ENCODE measurements at regions not wholly inside any gene's neighbourhood (a gene's known extent, or its start where the extent isn't known, plus 50 kb on each side); places are given as distances from the start of the nearest gene placed in this dataset.
"Not testable (repeated sequence)": the region's sequence is repeated elsewhere in the genome, so short reads cannot be mapped to it uniquely, and the experiment has no call there.

- no peak for DNase-seq (ENCODE audit: low read depth)
These were observed 57.3 kb upstream of the HABP2 start for GRCh38 chr10:113495553-113495952.

DNA sequence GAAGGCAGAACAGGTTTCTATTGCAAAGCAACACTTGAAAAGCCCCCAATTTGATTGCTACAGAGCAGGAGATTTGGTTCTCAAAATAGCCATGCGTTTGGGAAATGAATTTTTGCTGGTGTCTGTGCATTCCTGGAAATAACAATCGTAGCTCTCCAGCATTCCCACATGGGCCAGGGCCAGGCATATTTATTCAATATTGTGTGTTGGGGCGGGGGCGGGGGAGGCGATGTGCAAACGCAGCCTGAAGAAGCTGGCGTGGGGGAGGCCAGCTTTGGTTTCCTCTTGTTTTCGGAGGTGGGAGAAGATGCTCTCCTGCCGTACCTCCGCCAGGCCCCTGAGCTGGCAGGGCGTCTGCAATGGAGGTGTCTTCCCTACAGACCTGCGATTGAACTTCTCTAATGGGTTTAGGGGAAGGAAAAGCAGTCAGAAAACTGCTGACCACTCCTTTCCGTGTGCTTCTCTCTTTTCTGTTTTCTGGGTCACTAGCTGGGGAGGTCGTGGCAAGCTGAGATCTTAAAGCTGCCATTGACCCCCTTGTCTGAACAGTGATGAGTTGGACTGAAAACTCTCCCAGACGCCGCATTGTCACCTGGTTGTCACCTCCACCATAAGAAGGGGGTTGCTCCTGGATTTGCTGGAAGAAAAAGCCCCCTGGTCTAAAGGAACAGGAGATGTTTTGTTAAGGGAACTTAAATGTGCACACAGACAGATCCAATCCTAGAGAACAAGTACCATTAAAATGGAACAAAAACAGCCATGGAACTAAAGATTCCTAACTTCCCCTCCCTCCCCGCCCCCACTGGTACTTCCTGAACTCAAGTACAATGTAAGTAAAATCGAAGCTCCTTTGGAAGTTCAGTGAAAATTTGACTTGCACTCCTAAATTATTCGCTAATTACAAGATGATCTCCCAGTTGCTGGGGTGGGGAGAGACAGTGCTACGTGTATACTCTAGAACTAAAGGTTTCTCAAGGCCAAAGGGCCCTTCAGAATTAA, 56.4 kb upstream of the HABP2 start:
- DNase-seq (ENCODE audit: low read depth) = no peak

GRCh38 chr10:113497198-113497597, 55.7 kb upstream of the HABP2 start:
- no peak for DNase-seq (ENCODE audit: low read depth)

DNA sequence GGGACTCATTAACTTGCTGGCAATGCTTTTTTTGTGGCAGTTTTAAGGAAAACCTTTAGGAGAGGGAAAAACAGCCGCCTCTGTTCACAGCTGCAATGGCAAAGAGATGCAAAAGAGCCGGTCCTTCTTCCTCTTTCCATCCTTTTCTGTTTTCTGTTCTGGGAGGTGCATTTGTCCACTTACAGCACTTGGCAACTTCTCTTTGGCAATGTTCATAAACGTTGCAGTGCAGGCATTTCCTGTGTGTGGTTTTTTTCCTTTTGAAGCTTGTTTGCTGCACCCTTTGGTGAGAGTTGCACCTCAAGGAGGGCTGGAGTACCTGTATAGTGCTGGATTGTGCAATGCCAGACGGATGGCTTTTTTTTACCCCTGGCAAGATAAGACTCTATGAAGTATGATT, 53.9 kb upstream of the HABP2 start:
- no peak for DNase-seq (ENCODE audit: low read depth)

- DNase-seq (ENCODE audit: low read depth) = no peak
These were observed 53.0 kb upstream of the HABP2 start for GRCh38 chr10:113499806-113500205.

DNA sequence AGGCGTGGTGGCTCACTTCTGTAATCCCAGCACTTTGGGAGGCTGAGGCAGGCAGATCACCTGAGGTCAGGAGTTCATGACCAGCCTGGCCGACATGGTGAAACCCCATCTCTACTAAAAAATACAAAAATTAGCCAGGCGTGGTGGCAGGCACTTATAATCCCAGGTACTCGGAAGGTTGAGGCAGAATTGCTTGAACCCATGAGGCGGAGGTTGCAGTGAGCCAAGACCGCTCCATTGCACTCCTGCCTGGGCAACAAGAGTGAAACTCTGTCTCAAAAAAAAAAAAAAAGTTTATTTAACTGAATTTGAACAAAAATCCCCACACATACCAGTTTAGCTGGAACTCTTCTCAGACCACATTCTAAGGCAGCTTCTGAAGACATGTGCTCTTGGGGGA, 51.8 kb upstream of the HABP2 start:
- DNase-seq (ENCODE audit: low read depth) = not testable (repeated sequence)
